GM12878 (cell line): ENCODE measurements at regions not wholly inside any gene's neighbourhood (a gene's known extent, or its start where the extent isn't known, plus 50 kb on each side); places are given as distances from the start of the nearest gene placed in this dataset.

ENCODE experiments used
- ATAC-seq: fragments of 200-7000 bp; cut with Tn5 transposase; 3 replicates; pipeline ENCODE4 v1.9.1; 2020; ENCODE audit warnings: mild to moderate bottlenecking, moderate library complexity
- BruUV-seq: library from RNA; stranded (reverse); fragments of 400-500 nt; replicated peaks from 2 replicates; lab custom pipeline; 2021; lab: Mats Ljungman, UMichigan
- CTCF ChIA-PET: fragments of 300-600 bp; sonication (Branson Sonifier 250); formaldehyde crosslinking; extraction: SDS; loops from one replicate; lab custom pipeline; 2021; ENCODE audit warnings: inconsistent platforms; lab: Yijun Ruan, JAX
- POLR2A ChIA-PET: fragments of 350-600 bp; formaldehyde crosslinking; extraction: SDS; loops from one replicate; lab custom pipeline; 2021; ENCODE audit warnings: inconsistent platforms; lab: Charles Lee
- RAD21 ChIA-PET: fragments of 300-600 bp; sonication (Branson Sonifier 250); formaldehyde crosslinking; loops from one replicate; lab custom pipeline; 2023; ENCODE audit warnings: antibody characterized with exemption; ENCODE audit not compliant: unreplicated experiment; lab: Charles Lee
- SMC1A ChIA-PET: fragments of 300-600 bp; sonication (Branson Sonifier 250); formaldehyde crosslinking; loops from one replicate; lab custom pipeline; 2023; ENCODE audit not compliant: unreplicated experiment, uncharacterized antibody; lab: Charles Lee
- DNase-seq: peaks from one replicate; pipeline ENCODE4 v3.0.0-alpha.2; 2011; ENCODE audit warnings: low read depth, low spot score
- FAIRE-seq: peaks from 3 replicates; lab custom pipeline; 2011; peaks lifted over from hg19 to GRCh38; lab: Jason Lieb, UNC
- H2AFZ ChIP-seq: 2 replicates; pipeline ENCODE4 v1.6.0; 2011; ENCODE audit warnings: low read depth, low read length, control low read depth; ENCODE audit not compliant: control insufficient read depth
- H3K27ac ChIP-seq: 2 replicates; pipeline ENCODE4 v1.5.1; 2011; ENCODE audit warnings: control low read depth; ENCODE audit not compliant: control insufficient read depth, insufficient read depth
- H3K27me3 ChIP-seq, 2 experiments: replicated peaks in 1 of 2; 2 replicates each; pipeline versions ENCODE4 v1.6.0 to v1.6.1; 2011; ENCODE audit warnings: low read length in 1 of 2; ENCODE audit not compliant: control insufficient read depth in 2 of 2, insufficient read depth in 2 of 2
- H3K36me3 ChIP-seq, 2 experiments: 2 replicates each; pipeline ENCODE4 v1.5.1; 2011; ENCODE audit warnings: low read length in 1 of 2; ENCODE audit not compliant: control insufficient read depth in 2 of 2, insufficient read depth in 2 of 2
- H3K4me1 ChIP-seq: 2 replicates; pipeline ENCODE4 v1.6.1; 2011; ENCODE audit warnings: mild to moderate bottlenecking, low read length, moderate library complexity, mixed read lengths; ENCODE audit not compliant: control insufficient read depth, insufficient read depth
- H3K4me2 ChIP-seq: 2 replicates; pipeline ENCODE4 v1.6.0; 2011; ENCODE audit warnings: control low read depth; ENCODE audit not compliant: control insufficient read depth, insufficient read depth
- H3K4me3 ChIP-seq: fragments of 200-600 bp; sonication (generic); 2 replicates; pipeline ENCODE4 v1.5.1; 2016
- H3K79me2 ChIP-seq: 2 replicates; pipeline ENCODE4 v1.6.0; 2011; ENCODE audit warnings: low read length; ENCODE audit not compliant: control insufficient read depth, insufficient read depth
- H3K9ac ChIP-seq: 2 replicates; pipeline ENCODE4 v1.8.0; 2011; ENCODE audit warnings: low read length, control low read depth, mixed read lengths; ENCODE audit not compliant: control insufficient read depth, insufficient read depth
- H3K9me3 ChIP-seq: replicated peaks from 3 replicates; pipeline ENCODE4 v1.5.1; 2011; ENCODE audit warnings: mild to moderate bottlenecking, low read length; ENCODE audit not compliant: control insufficient read depth, insufficient read depth
- H4K20me1 ChIP-seq: 2 replicates; pipeline ENCODE4 v1.6.0; 2011; ENCODE audit not compliant: control insufficient read depth, insufficient read depth
- NFYA ChIP-seq: IDR thresholded peaks from 2 replicates; pipeline ENCODE4 v1.6.1; 2011; ENCODE audit warnings: low read depth, mild to moderate bottlenecking, low read length, improper control_type of control experiment, borderline replicate concordance
- NR2C2 ChIP-seq: IDR thresholded peaks from 2 replicates; pipeline ENCODE4 v1.6.1; 2011; ENCODE audit warnings: borderline replicate concordance, low read depth; ENCODE audit not compliant: control insufficient read depth, insufficient read length
- RELA ChIP-seq: fragments of 450-650 bp; IDR thresholded peaks from 2 replicates; pipeline ENCODE4 v1.8.0; 2014; ENCODE audit warnings: borderline replicate concordance; ENCODE audit not compliant: partially characterized antibody
- RFX5 ChIP-seq: IDR thresholded peaks from 2 replicates; pipeline ENCODE4 v1.6.1; 2011; ENCODE audit warnings: low read depth, low read length, improper control_type of control experiment
- WGBS: methylation state at CpG from one replicate; pipeline ENCODE4 v1.1.6; 2016; ENCODE audit warnings: low lambda C conversion rate; ENCODE audit not compliant: insufficient replicate concordance, insufficient coverage; ENCODE audit errors: missing lambda C conversion rate; 5-methylcytosine and 5-hydroxymethylcytosine counted together
- in situ Hi-C: fragments of 300-500 bp; cut with MboI; formaldehyde crosslinking; loops from 9 replicates; pipeline ENCODE4 v1.14.3; 2018; ENCODE audit warnings: mixed read lengths
- intact Hi-C: fragments of 100-400 bp; cut with micrococcal nuclease; formaldehyde crosslinking; loops from one replicate; pipeline ENCODE4 v1.14.2; 2022; ENCODE audit not compliant: unreplicated experiment
- TF ChIP-seq, protein P1 (sequence below): fragments of 450-650 bp; IDR thresholded peaks from 2 replicates; pipeline ENCODE4 v1.6.1; 2018; ENCODE audit warnings: mild to moderate bottlenecking, low read depth, moderate library complexity; ENCODE audit not compliant: partially characterized antibody

DNA sequence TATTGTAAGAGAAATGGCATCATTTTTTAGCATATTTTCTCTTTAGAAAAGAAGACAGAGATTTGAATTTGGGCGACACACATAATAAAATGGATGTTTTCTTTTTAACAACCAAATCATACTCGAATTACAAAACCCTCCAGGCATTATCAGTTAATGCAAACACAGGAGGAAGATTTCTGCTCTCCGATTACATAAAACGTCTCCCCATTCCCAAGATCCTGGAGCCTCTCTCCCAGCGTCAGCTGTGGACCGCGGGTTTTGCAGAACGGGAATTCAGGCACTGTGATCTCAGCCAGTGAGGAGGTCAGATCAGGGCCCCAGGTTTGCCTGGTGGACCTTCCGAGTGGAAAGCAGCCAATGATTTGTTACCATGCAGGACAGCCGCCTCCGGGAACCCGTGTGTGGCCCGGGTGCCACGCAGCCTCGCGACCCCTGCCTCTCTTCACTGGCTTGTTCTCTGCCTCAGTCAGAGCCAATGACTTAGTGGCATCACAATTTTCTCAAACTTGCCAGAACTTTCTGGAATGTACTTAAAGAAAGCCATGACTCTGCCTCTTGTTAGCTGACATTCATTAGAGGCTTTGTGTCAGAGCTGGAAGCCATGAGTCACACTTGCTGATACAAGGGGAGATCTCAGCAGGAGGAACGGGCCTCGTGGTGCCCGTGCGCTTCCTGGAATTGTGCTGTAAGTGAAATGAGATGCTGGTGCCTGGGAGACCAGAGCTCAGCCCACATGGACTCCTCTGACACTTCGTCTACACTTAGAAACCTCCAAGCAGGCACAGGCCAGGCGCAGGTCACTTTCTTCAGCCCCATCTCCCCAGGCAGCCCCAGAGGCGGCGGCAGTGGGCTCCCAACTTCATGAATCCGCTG is 246.1 kb downstream of the KLF6 start:
- Histone ChIP-seq H3K9ac (no peak overlapping the region), H3K4me1 (no peaks in the 10 kb centered on the region; the same call in 1 of the 2 replicates), H3K4me2 (no peak overlapping the region), H3K4me3 (no peak overlapping the region), H3K27me3 (no peaks in the 10 kb centered on the region; a peak in 1 of 4 replicates), H4K20me1 (no peaks in the 10 kb centered on the region), H3K79me2 (no peaks in the 10 kb centered on the region), H3K9me3 (no peaks in the 10 kb centered on the region), H2AFZ (no peak overlapping the region), H3K27ac (no peak overlapping the region), H3K36me3 (no peaks in the 10 kb centered on the region)
- FAIRE-seq (no peak), DNase-seq (no peak), ATAC-seq (no peak)
- intact Hi-C loops (no loop called here), in situ Hi-C loops (no loop called here)
- POLR2A ChIA-PET = no interaction called here
- WGBS = 59% methylated on average over 25 of the region's 25 CpGs
- no TSS peak for BruUV-seq
- TF ChIP-seq RELA (no peak), NFYA (no peak), RFX5 (no peak), NR2C2 (no peak)
- TF ChIP-seq, protein P1, sequence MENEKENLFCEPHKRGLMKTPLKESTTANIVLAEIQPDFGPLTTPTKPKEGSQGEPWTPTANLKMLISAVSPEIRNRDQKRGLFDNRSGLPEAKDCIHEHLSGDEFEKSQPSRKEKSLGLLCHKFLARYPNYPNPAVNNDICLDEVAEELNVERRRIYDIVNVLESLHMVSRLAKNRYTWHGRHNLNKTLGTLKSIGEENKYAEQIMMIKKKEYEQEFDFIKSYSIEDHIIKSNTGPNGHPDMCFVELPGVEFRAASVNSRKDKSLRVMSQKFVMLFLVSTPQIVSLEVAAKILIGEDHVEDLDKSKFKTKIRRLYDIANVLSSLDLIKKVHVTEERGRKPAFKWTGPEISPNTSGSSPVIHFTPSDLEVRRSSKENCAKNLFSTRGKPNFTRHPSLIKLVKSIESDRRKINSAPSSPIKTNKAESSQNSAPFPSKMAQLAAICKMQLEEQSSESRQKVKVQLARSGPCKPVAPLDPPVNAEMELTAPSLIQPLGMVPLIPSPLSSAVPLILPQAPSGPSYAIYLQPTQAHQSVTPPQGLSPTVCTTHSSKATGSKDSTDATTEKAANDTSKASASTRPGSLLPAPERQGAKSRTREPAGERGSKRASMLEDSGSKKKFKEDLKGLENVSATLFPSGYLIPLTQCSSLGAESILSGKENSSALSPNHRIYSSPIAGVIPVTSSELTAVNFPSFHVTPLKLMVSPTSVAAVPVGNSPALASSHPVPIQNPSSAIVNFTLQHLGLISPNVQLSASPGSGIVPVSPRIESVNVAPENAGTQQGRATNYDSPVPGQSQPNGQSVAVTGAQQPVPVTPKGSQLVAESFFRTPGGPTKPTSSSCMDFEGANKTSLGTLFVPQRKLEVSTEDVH = no peak
- RAD21 ChIA-PET = no interaction called here
- CTCF ChIA-PET = no interaction called here
- SMC1A ChIA-PET = no interaction called here
